NCI-H748 (cell line): ENCODE measurements at regions not wholly inside any gene's neighbourhood (a gene's known extent, or its start where the extent isn't known, plus 50 kb on each side); places are given as distances from the start of the nearest gene placed in this dataset.

ENCODE experiments used
- DNase-seq: peaks from one replicate; lab custom pipeline; 2025; ENCODE audit not compliant: unreplicated experiment; lab: John Stamatoyannopoulos, UW

DNA sequence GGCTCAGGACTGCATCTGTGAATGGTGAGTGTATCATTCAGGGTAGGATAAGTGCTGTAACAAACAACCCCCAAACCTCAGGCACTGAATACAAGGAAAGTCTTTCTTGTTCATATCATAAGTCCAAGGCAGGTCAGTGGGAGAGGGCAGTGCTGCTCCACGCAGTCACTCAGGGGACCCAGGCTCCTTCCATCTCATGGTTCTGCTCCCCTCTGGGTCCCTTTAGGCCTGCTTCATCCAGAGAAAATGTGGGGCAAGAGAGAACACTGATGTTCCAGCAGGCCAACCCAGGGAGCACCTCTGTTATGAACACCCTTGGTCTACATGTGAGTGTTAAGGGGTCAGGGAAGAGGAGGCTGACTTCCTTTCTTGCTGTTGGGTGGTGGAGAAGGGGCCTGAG, 187.8 kb downstream of the CHST1 start:
- DNase-seq = no peak

DNA sequence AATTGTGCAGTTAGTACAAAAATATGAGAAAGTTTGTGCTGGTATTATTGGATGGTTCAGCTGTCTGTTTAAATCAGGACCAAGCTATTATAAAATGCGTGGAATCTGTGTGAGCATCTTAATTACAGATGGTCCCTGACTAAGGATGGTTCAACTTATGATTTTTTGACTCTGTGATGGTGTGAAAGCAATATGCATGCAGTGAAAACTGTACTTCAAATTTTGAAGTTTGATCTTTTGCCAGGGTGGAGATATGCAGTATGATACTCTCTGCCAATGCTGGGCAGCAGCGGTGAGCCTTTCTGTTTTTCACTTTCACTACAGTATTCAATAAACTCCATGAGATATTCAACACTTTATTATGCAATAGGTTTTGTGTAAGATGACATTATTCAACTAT, 189.3 kb downstream of the CHST1 start:
- no peak for DNase-seq

GRCh38 chr11:45475173-45475572, 189.0 kb upstream of the SYT13 start:
- DNase-seq = no peak

- DNase-seq = peak; percentile 79
Measured at GRCh38 chr11:45473341-45473895, 187.3 kb upstream of the SYT13 start.

DNA sequence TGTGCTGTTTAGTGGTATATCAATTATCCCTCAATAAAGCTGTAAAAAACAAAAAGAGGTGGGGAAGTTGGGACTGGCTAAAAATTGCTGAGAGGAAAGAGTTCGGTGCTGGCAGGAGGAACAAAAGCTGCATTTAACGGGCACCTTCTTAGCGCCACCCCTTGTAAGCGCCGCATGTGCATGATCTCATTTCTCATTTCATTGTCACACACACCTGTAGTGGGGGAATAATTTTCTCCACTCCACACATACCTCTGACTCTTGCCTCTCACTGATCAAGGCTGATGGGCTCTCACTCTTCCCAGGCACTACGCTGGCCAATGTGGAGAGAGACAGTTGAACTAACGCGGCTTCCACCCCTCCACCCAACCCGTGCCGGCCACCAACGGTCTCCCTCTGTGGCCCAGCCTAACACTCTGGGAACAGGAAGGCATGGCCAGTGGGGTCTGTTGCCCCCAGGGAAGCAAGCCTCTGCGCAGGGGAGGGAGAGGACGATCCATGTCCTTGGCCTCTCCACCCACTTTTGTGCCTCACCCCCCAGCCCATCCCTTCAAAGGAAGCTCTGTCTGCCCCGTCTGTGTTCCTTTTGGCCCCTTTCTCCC, 186.7 kb upstream of the SYT13 start:
- DNase-seq = peak; percentile 65

- no peak for DNase-seq
Measured at GRCh38 chr11:45471266-45471665, 185.1 kb upstream of the SYT13 start.

- DNase-seq = no peak
Measured at GRCh38 chr11:45470794-45471167, 184.6 kb upstream of the SYT13 start.

GRCh38 chr11:45470151-45470793, 184.1 kb upstream of the SYT13 start:
- DNase-seq = no peak

- DNase-seq = no peak
Measured at GRCh38 chr11:45468267-45468856, 182.2 kb upstream of the SYT13 start.

GRCh38 chr11:45463541-45463940, 177.4 kb upstream of the SYT13 start:
- no peak for DNase-seq

DNA sequence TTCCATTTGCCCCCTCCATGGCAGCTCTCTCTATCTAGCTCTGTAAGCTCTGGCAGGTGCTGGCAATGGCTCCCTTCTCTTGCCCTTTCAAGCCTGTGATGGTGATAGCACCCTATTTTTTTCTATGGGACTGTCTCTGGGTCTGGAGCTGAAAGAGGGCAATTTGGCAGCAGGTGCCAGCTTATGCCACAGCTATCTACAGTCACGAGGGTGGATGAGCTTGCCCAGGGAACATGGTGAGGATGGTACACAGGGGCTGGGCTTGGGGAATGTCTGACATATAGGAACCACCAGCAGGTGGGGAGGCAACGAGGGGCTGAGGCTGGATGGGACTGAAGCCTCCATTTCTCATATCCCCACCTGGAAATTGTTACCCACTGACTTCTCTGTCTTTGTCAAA, 175.4 kb upstream of the SYT13 start:
- DNase-seq = no peak

GRCh38 chr11:45459491-45459890, 173.3 kb upstream of the SYT13 start:
- no peak for DNase-seq

DNA sequence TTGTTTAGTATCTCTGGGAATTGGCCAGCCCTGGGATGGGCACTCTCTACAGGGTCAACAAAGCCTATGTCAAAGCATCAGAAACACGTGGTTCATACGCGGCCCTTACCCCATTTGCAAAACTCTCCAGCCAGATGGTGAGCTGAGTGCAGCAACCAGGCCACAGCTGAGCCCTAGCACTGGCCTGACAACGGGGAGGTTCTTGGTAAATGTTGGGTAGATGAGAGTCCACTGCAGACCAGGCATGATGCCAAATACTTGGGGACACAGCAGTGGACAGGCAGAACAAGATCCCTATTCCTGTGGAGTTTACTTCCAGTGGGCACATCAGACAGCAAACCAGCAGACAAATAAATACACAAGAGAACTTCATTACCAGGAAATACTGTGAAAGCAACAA, 172.1 kb upstream of the SYT13 start:
- DNase-seq = no peak

- no peak for DNase-seq
Measured at GRCh38 chr11:45457649-45458048, 171.5 kb upstream of the SYT13 start.

DNA sequence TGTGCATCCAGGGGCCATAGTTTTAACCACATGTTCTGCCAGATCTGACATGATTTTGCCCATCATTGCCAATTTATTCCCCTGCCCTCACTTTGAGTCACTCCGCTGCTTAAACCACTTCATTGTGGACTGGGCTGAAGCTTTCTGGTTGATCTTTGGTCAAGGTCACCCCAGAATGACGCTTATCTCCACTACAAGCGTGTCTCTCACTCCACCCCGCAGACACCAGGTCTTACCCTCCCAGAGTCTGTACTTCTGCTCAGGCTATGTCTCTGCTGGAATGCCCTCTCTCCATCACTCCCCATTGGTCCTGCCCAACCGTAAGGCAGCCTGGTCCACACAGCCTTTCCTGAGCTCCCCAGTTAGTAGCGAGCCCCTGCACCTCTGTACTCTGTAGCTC, 170.5 kb upstream of the SYT13 start:
- no peak for DNase-seq

- no peak for DNase-seq
Measured at GRCh38 chr11:45455536-45455935, 169.4 kb upstream of the SYT13 start.

DNA sequence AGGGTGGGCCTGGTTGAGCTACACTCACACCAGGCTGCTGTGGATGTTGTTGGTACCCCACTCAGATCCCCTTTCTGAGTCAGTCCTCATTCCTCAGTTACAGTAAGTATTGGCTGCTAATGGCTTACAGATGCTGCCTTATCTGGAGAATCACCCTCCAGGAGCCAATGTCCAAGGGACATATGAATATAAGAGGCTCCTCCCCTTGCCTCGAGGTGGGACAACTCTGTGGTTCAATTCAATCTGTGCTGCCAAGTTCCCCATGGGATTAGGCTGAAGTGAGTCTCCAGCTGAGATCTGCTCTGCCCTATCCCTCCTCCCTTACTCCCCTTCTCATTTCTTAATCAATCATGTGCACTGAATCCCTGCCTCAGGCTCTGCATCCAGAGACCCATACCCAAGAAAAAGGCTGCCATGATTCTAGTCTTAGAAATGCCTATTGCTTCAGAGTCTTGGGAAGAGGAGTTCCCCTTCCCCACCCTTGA, 168.8 kb upstream of the SYT13 start:
- DNase-seq = no peak

GRCh38 chr11:45453721-45454120, 167.6 kb upstream of the SYT13 start:
- DNase-seq = no peak

DNA sequence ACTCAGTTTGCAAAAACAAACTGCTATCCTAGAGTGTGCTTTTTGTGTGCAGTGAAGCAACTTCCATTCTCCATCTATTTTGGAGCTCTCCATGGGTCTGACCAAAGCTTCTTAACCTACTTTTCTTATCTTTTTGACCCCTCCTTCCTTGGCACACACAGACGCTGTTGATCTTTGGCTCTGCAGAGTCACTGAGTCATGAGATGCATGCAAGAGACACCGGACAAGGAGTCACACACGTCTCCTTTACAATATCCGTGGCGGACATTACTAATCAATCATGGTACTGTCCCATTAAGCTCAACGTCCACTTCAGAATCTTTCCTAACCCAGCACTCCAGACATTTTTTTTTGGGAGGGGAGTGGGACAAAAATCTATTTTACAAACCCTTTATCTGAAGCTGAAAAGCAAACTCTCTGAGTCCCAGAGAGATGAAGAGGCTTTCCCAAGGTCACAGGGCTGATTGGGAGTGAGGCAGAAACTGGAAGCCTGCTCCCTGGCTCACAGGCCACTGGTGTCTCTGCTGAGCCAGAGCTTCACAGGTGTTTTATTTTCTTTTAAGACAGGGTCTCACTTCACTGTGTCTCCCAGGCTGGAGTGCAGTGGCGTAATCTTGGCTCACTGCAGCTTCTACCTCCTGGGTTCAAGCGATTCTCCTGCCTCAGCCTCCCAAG, 165.8 kb upstream of the SYT13 start:
- no peak for DNase-seq

GRCh38 chr11:45450189-45450588, 164.0 kb upstream of the SYT13 start:
- DNase-seq = no peak

GRCh38 chr11:45449036-45449601, 163.0 kb upstream of the SYT13 start:
- DNase-seq = no peak
